GM12865 (cell line): ENCODE measurements at regions not wholly inside any gene's neighbourhood (a gene's known extent, or its start where the extent isn't known, plus 50 kb on each side); places are given as distances from the start of the nearest gene placed in this dataset.

Source experiments
- DNase-seq: peaks from one replicate; pipeline ENCODE4 v3.0.0; 2010; ENCODE audit warnings: low read depth
- H3K4me3 ChIP-seq: 2 replicates; pipeline ENCODE4 v1.5.1; 2011; ENCODE audit warnings: mild to moderate bottlenecking, low read depth, low read length, control low read depth
- CTCF ChIP-seq: IDR thresholded peaks from 2 replicates; pipeline ENCODE4 v1.5.1; 2011; ENCODE audit warnings: low read length, control low read depth, low read depth, inconsistent platforms; ENCODE audit not compliant: insufficient read depth; ENCODE audit errors: missing control alignments

- no peak for DNase-seq
- no peak overlapping the region for H3K4me3 ChIP-seq
- TF ChIP-seq CTCF: no peak
Observed at GRCh38 chr1:218613105-218613504, 268.0 kb downstream of the TGFB2 start.

- no peak overlapping the region for H3K4me3 ChIP-seq
- no peak for DNase-seq
- no peak for TF ChIP-seq CTCF
Observed at GRCh38 chr1:218614031-218614430, 268.9 kb downstream of the TGFB2 start.

DNA sequence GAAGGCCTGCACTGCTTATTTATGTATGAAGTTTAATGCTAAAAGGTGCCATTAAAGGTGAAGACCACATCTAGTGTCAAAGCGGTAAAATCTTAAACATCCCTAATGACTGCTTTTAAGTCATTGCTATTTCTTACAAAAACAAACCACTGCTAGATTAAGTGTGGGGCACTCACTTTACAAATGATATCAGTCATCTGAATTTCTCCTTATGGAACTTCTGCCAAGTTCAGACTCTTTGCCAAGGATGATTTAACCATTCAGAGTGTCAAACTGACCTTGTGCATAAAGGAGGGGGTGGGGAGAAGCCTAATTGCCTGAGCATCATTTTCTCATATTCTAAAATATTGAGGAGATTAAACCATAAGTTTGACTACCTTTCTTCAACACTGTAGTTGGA lies 271.5 kb downstream of the TGFB2 start:
- TF ChIP-seq CTCF: no peak
- no peak for DNase-seq
- no peak overlapping the region for H3K4me3 ChIP-seq

DNA sequence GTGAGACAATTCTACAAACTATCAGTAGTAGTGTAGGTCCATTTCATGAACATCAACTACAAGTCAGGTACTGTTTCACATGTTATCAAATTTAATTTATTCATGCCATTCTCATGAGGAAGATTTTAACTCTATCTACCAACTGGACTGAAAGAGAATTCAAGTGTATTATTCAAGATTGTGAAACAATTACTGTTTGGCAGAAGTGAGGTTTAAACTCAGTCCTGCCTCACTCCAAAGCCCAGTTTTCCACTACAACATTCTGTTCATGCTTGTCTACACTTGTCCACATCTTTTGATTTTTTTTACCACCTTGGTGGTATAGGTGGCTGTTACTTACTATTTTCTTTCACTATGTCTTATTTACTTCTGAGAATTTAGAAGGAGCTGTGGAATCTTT lies 272.9 kb downstream of the TGFB2 start:
- TF ChIP-seq CTCF: no peak
- H3K4me3 ChIP-seq: no peak overlapping the region
- DNase-seq: no peak

DNA sequence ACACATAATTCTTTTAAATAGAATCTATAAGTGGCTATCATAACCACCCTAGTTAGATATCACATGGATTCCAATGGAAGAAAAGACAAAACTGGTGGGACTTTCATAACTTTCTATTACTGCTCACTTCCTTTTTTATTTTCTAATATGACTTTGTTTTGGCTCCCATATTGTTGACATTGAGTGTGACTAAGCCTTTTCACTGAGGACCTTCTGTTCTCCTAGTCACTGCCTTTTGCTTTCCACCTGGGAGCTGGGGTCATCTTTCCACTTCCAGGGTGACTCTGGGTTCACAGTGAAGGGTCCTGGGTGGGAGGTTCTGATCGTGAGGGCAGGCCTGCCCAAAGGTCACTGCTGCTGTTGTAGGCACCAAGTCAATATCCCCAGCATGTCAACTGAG lies 275.8 kb downstream of the TGFB2 start:
- no peak overlapping the region for H3K4me3 ChIP-seq
- DNase-seq: no peak
- no peak for TF ChIP-seq CTCF

- H3K4me3 ChIP-seq: no peak overlapping the region
- TF ChIP-seq CTCF: no peak
- DNase-seq: no peak
Observed at GRCh38 chr1:218624052-218624451, 278.9 kb downstream of the TGFB2 start.

GRCh38 chr1:218625393-218625792 lies 280.3 kb downstream of the TGFB2 start:
- no peak for TF ChIP-seq CTCF
- H3K4me3 ChIP-seq: no peak overlapping the region
- no peak for DNase-seq
